Spleen (tissue), 7 donors: ENCODE measurements at regions not wholly inside any gene's neighbourhood (a gene's known extent, or its start where the extent isn't known, plus 50 kb on each side); places are given as distances from the start of the nearest gene placed in this dataset.

Experiments
- POLR2A ChIP-seq, 3 donors: fragments of 450-650 bp; IDR thresholded peaks; one replicate each; pipeline ENCODE4 v1.5.1; 2017; ENCODE audit warnings: antibody characterized with exemption in 3 of 3, mild to moderate bottlenecking in 1 of 3
- POLR2AphosphoS5 ChIP-seq, 3 donors: sonication (generic); formaldehyde crosslinking; IDR thresholded peaks; one replicate each; pipeline ENCODE4 v1.5.1; 2017; ENCODE audit warnings: antibody characterized with exemption in 3 of 3
- TF ChIP-seq, protein P1 (sequence below), 11 experiments: fragments of 200-600 bp in 7 of 11; fragments of 450-650 bp in 4 of 11; sonication (generic) in 4 of 11; IDR thresholded peaks in 8 of 11; conservative IDR thresholded peaks in 3 of 11; 1 replicate in 7 of 11; 2 replicates in 4 of 11; pipeline versions ENCODE4 v1.4.0 to v1.8.0; 2016 to 2021; ENCODE audit warnings: antibody characterized with exemption in 11 of 11, inconsistent platforms in 4 of 11, mild to moderate bottlenecking in 1 of 11
- donor health status: DM: no; HTN: no; CAD: no; lungs with moderate emphysema.
- donor health status: DM: no; HTN: no; CAD: no.
- donor health status: DM: no; HTN: no; CAD: no.

GRCh38 chr1:199098468-199098867 is 459.6 kb downstream of the PTPRC start:
- TF ChIP-seq, protein P1, sequence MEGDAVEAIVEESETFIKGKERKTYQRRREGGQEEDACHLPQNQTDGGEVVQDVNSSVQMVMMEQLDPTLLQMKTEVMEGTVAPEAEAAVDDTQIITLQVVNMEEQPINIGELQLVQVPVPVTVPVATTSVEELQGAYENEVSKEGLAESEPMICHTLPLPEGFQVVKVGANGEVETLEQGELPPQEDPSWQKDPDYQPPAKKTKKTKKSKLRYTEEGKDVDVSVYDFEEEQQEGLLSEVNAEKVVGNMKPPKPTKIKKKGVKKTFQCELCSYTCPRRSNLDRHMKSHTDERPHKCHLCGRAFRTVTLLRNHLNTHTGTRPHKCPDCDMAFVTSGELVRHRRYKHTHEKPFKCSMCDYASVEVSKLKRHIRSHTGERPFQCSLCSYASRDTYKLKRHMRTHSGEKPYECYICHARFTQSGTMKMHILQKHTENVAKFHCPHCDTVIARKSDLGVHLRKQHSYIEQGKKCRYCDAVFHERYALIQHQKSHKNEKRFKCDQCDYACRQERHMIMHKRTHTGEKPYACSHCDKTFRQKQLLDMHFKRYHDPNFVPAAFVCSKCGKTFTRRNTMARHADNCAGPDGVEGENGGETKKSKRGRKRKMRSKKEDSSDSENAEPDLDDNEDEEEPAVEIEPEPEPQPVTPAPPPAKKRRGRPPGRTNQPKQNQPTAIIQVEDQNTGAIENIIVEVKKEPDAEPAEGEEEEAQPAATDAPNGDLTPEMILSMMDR (IDR thresholded peaks at IDR 0.05 in 8 of 11, conservative IDR thresholded peaks at IDR 0.05 in 3 of 11): no peak
- TF ChIP-seq POLR2A (IDR thresholded peaks at IDR 0.05): no peak
- no peak for TF ChIP-seq POLR2AphosphoS5 (IDR thresholded peaks at IDR 0.05)
